Psoas muscle (tissue), 7 donors: ENCODE measurements at regions not wholly inside any gene's neighbourhood (a gene's known extent, or its start where the extent isn't known, plus 50 kb on each side); places are given as distances from the start of the nearest gene placed in this dataset.
A peak's percentile ranks its signal among the peaks of the same experiment; 100 is the strongest.

ENCODE experiments used
- ATAC-seq, 4 donors: fragments of 200-7000 bp; cut with Tn5 transposase; one replicate each; pipeline ENCODE4 v1.9.1; 2020; ENCODE audit warnings: moderate library complexity in 3 of 4, mild to moderate bottlenecking in 2 of 4
- DNase-seq, 2 donors: peaks; one replicate each; pipeline ENCODE4 v3.0.0-alpha.2; 2020
- H3K27ac ChIP-seq: fragments of 200-600 bp; one replicate; pipeline ENCODE4 v1.8.0; 2022
- H3K27me3 ChIP-seq, 3 donors: fragments of 200-600 bp in 1 of 3; one replicate each; pipeline versions ENCODE4 v1.6.1 to v1.8.0; 2013 to 2022; ENCODE audit warnings: low read length in 2 of 3, mild to moderate bottlenecking in 2 of 3, moderate library complexity in 1 of 3; ENCODE audit not compliant: insufficient read depth in 3 of 3
- H3K36me3 ChIP-seq, 2 donors: fragments of 200-600 bp in 1 of 2; one replicate each; pipeline versions ENCODE4 v1.6.1 to v1.8.0; 2013 to 2022; ENCODE audit warnings: low read depth in 1 of 2, mild to moderate bottlenecking in 1 of 2, moderate library complexity in 1 of 2; ENCODE audit not compliant: insufficient read depth in 1 of 2
- H3K4me1 ChIP-seq: fragments of 200-600 bp; one replicate; pipeline ENCODE4 v1.8.0; 2022
- H3K4me3 ChIP-seq: fragments of 200-600 bp; one replicate; pipeline ENCODE4 v1.8.0; 2022; ENCODE audit warnings: mild to moderate bottlenecking
- H3K9me3 ChIP-seq: fragments of 200-600 bp; one replicate; pipeline ENCODE4 v1.8.0; 2022
- WGBS, 3 donors: extraction: QIAGEN DNeasy Blood & Tissue Kit; methylation state at CpG; one replicate each; pipeline versions ENCODE4 v1.1.6 to v1.1.7; 2013; 5-methylcytosine and 5-hydroxymethylcytosine counted together
- intact Hi-C, 2 donors: fragments of 100-400 bp; cut with DNase I; formaldehyde crosslinking; loops; one replicate each; pipeline versions ENCODE4 v1.11.0 to v1.14.2; 2022
- TF ChIP-seq, protein P1 (sequence below): fragments of 200-600 bp; IDR thresholded peaks from one replicate; pipeline ENCODE4 v1.8.0; 2022; ENCODE audit warnings: antibody characterized with exemption
- donor health status: healthy with polysubstance abuse.
- donor health status: DM: no; HTN: no; CAD: no; lungs with moderate emphysema.
- donor health status: Bipolar disorder and iron deficiency.
- donor health status: healthy.
- donor health status: DM: yes; HTN: yes; CAD: no.
- donor health status: DM: no; HTN: no; CAD: no.
- donor health status: DM: yes; HTN: yes; CAD: no.

- no peaks in the 10 kb centered on the region for H3K36me3 ChIP-seq
- intact Hi-C loops = no loop called here
- DNase-seq (no peak), ATAC-seq (no peak)
- H3K9me3 ChIP-seq = no peaks in the 10 kb centered on the region
- TF ChIP-seq, protein P1, sequence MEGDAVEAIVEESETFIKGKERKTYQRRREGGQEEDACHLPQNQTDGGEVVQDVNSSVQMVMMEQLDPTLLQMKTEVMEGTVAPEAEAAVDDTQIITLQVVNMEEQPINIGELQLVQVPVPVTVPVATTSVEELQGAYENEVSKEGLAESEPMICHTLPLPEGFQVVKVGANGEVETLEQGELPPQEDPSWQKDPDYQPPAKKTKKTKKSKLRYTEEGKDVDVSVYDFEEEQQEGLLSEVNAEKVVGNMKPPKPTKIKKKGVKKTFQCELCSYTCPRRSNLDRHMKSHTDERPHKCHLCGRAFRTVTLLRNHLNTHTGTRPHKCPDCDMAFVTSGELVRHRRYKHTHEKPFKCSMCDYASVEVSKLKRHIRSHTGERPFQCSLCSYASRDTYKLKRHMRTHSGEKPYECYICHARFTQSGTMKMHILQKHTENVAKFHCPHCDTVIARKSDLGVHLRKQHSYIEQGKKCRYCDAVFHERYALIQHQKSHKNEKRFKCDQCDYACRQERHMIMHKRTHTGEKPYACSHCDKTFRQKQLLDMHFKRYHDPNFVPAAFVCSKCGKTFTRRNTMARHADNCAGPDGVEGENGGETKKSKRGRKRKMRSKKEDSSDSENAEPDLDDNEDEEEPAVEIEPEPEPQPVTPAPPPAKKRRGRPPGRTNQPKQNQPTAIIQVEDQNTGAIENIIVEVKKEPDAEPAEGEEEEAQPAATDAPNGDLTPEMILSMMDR = no peak
- WGBS, 3 donors = 74 to 77% (median 75%) methylated on average over 8 of the region's 8 CpGs
- H3K27ac ChIP-seq = no peak overlapping the region
- no peaks in the 10 kb centered on the region for H3K4me1 ChIP-seq
- H3K4me3 ChIP-seq = no peak overlapping the region
- peaks cover 0 to 67% (median 23%) of the 10 kb centered on the region in 3 donors for H3K27me3 ChIP-seq
Observed at GRCh38 chr16:89040391-89040790, 53.3 kb upstream of the ACSF3 start.

DNA sequence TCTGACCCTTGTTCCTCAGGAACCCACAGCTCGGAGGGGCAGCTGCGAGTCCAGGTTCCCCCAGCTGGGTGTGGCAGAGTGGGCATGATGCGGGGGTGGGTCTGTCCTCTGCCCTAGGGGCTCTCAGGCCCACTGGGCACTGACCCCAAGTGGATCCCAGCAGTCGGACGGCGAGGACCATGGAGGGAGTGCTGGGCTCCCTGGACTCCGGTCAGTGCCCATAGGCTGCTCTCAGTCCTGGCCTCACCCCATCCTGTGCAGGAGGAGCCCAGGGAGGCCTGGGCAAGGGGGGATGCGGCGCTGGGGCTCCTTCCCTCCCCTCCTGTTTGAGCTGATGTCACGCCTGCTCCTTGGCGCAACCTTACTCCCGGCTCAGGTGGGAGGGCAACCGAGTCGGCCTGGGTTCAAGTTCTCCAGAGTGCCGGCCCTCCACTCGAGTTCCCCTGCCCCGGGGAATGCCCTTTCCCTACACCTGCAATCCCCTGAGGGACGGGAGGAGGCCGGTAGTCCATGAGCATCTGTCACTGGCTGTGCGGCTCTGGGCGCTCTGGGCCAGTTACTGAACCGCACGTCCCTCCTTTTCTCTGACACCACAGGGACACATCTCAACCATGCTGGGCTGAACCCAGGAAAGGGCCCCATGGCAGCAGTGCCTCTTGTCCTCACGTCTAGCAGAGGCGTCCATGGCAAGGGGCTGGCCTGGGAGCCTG, 52.6 kb upstream of the ACSF3 start:
- DNase-seq (peak in 1 of 2 donors; percentile 5), ATAC-seq (no peak)
- no peaks in the 10 kb centered on the region for H3K4me1 ChIP-seq
- peaks cover 0 to 69% (median 23%) of the 10 kb centered on the region in 3 donors for H3K27me3 ChIP-seq
- no peak overlapping the region for H3K27ac ChIP-seq
- no peaks in the 10 kb centered on the region for H3K36me3 ChIP-seq
- H3K4me3 ChIP-seq = no peak overlapping the region
- intact Hi-C loops = no loop called here
- TF ChIP-seq, protein P1 = no peak
- H3K9me3 ChIP-seq = no peaks in the 10 kb centered on the region
- 68 to 72% (median 70%) methylated on average over 21 to 25 of the region's 25 CpGs for WGBS, 3 donors

DNA sequence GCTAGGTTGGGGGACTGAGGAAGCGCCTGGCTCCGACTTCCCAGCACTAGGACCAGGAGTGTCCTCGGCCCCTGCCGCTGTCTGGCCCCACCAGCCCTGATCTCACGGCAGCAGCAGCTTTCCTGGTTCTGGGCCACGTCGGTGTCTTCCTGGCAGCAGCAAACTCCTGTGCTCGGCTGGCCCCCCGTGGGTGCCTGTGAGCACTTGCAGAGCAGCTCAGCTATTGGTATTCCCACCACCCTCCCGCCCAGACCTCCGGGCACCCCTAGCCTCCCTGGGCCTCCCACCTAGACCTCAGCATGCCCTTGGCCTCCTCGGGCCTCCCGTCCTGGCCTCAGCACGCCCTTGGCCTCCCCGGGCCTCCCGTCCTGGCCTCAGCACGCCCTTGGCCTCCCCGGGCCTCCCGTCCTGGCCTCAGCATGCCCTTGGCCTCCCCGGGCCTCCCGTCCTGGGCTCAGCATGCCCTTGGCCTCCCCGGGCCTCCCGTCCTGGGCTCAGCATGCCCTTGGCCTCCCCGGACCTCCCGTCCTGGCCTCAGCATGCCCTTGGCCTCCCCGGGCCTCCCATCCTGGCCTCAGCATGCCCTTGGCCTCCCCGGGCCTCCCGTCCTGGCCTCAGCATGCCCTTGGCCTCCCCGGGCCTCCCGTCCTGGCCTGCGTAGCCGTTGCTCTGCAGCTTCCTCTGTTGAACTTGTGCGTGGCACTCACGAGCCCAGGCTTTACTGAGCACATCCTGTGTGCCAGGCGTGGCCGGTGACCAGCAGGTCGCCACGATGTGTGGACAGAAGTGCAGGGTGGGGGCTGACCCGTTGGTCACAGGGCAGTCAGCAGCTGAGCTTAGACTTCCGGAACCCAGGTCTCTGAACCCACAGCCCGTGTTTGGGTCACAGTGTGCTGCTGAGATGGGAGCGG, 51.8 kb upstream of the ACSF3 start:
- no peak for ATAC-seq

GRCh38 chr16:89042711-89043551, 50.7 kb upstream of the ACSF3 start:
- TF ChIP-seq, protein P1 = no peak
- WGBS, 3 donors = 64 to 74% (median 71%) methylated on average over 30 to 32 of the region's 32 CpGs
- H3K27ac ChIP-seq = no peak overlapping the region
- ATAC-seq (no peak), DNase-seq (peak; percentile 11 to 44)
- H3K4me3 ChIP-seq = no peak overlapping the region
- H3K4me1 ChIP-seq = no peaks in the 10 kb centered on the region
- H3K9me3 ChIP-seq = no peaks in the 10 kb centered on the region
- H3K27me3 ChIP-seq = peaks cover 0 to 69% (median 26%) of the 10 kb centered on the region in 3 donors
- intact Hi-C loops = no loop called here
- no peaks in the 10 kb centered on the region for H3K36me3 ChIP-seq

More for the DNA sequence above, 51.8 kb upstream of the ACSF3 start:
- TF ChIP-seq, protein P1 = no peak
- peak; percentile 12 to 39 for DNase-seq
- intact Hi-C loops = no loop called here
- Histone ChIP-seq H3K27ac (no peak overlapping the region), H3K4me3 (no peak overlapping the region), H3K27me3 (peaks cover 0 to 69% (median 25%) of the 10 kb centered on the region in 3 donors), H3K4me1 (no peaks in the 10 kb centered on the region), H3K36me3 (no peaks in the 10 kb centered on the region), H3K9me3 (no peaks in the 10 kb centered on the region)
- 74 to 80% (median 80%) methylated on average over 33 to 42 of the region's 42 CpGs for WGBS, 3 donors
